ENCODE measurements at regions not wholly inside any gene's neighbourhood (a gene's known extent, or its start where the extent isn't known, plus 50 kb on each side); places are given as distances from the start of the nearest gene placed in this dataset.

DNA sequence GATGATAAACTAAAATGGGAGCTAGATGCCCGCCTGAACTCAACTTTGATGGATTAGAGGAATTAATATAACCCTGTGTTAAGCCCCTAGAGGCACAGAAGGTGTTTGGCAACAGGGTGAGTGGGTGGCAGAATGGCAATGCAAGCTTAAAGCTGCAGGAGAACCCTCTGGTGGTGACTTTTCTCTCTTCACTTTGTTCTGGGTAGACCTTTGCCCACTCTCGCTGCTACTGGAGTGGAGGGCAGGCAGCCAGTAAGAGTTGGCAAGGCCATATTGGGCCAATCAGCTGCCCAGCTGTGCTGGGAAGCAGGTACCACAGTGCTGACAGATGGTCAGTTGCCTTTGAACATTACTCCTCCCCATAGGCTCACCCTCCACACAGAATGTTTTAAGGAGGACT lies 468.2 kb downstream of the MMUT start:
- Histone ChIP-seq H3K27me3 (no peaks in the 10 kb centered on the region), H3K4me1 (no peaks in the 10 kb centered on the region), H3K4me3 (no peak overlapping the region), H3K27ac (no peak overlapping the region), H3K36me3 (no peaks in the 10 kb centered on the region), H3K9me3 (no peaks in the 10 kb centered on the region)
- DNase-seq, result no peak
- TF ChIP-seq POLR2AphosphoS5 (IDR thresholded peaks at IDR 0.05) (no peak), POLR2A (IDR thresholded peaks at IDR 0.05) (no peak), EP300 (IDR thresholded peaks at IDR 0.05; ENCODE audit: low read depth) (no peak)
- TF ChIP-seq, protein P1, sequence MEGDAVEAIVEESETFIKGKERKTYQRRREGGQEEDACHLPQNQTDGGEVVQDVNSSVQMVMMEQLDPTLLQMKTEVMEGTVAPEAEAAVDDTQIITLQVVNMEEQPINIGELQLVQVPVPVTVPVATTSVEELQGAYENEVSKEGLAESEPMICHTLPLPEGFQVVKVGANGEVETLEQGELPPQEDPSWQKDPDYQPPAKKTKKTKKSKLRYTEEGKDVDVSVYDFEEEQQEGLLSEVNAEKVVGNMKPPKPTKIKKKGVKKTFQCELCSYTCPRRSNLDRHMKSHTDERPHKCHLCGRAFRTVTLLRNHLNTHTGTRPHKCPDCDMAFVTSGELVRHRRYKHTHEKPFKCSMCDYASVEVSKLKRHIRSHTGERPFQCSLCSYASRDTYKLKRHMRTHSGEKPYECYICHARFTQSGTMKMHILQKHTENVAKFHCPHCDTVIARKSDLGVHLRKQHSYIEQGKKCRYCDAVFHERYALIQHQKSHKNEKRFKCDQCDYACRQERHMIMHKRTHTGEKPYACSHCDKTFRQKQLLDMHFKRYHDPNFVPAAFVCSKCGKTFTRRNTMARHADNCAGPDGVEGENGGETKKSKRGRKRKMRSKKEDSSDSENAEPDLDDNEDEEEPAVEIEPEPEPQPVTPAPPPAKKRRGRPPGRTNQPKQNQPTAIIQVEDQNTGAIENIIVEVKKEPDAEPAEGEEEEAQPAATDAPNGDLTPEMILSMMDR (IDR thresholded peaks at IDR 0.05), result no peak
- in situ Hi-C loops (cut with MboI; ENCODE audit: low pct_ligation_motif_present in 1 of 4, low pct_unique_long_range_greater_than_20kb in 1 of 4, low sequenced_read_pairs in 3 of 4) (no loop called here), intact Hi-C loops (cut with DNase I; ENCODE audit: low total_unique reads) (no loop called here)
- 69 to 80% methylated on average over 1 to 2 of the region's 2 CpGs for WGBS, 2 donors (ENCODE audit: low coverage in 1 of 2)

DNA sequence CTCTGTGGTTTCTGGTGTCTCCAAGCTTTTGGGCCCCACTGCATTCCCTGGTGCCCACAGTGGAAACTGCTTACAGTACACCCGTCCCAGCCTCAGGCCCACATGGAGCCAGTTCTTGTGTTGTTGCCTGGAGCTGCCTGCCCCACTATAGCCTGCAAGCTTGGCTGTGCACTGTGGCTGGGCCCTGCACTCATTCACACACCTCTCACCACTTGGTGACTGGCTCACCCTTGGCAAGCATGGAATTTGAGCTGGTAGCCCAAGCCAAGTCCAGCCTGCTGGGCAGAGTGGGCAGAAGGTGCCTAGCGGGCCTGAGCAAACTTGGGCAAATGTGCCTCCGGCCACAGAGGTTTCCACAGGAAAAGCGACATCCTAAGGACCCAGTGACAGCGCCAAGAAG lies 472.3 kb downstream of the MMUT start:
- Histone ChIP-seq H3K4me1 (peaks cover 0 to 3% (median 0%) of the 10 kb centered on the region in 4 donors), H3K36me3 (no peaks in the 10 kb centered on the region), H3K4me3 (no peak overlapping the region), H3K27me3 (no peaks in the 10 kb centered on the region), H3K27ac (no peak overlapping the region), H3K9me3 (no peaks in the 10 kb centered on the region)
- DNase-seq, result no peak
- WGBS, 2 donors (ENCODE audit: low coverage in 1 of 2), result 92% methylated on average over 5 of the region's 5 CpGs; no CpG with 5 or more reads in 1 of the 2 donors
- intact Hi-C loops (cut with DNase I; ENCODE audit: low total_unique reads), result no loop called here
- in situ Hi-C loops (cut with MboI; ENCODE audit: low pct_ligation_motif_present in 1 of 4, low pct_unique_long_range_greater_than_20kb in 1 of 4, low sequenced_read_pairs in 3 of 4), result no loop called here
- TF ChIP-seq POLR2A (IDR thresholded peaks at IDR 0.05) (no peak), EP300 (IDR thresholded peaks at IDR 0.05; ENCODE audit: low read depth) (no peak), POLR2AphosphoS5 (IDR thresholded peaks at IDR 0.05) (no peak)
- TF ChIP-seq, protein P1 (IDR thresholded peaks at IDR 0.05), result no peak

DNA sequence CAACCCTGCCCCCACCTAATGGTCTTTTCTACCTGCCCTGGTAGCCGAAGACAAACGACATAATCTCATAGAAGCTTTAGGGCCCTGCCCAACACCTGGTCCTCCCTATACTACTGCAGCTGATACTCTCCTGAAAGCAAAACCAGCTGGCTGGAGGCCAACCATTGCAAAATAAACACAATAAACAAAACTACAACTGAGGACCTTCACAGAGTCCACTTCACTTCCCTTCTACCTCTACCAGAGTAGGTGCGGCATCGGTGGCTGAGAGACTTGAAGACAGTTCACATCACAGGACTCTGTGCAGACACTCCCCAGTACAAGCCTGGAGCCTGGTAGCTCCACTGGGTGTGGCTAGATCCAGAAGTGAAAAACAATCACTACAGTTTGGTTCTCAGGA lies 476.2 kb downstream of the MMUT start:
- 54% methylated on average over 4 of the region's 4 CpGs; no CpG with 5 or more reads in 1 of the 2 donors for WGBS, 2 donors (ENCODE audit: low coverage in 1 of 2)

DNA sequence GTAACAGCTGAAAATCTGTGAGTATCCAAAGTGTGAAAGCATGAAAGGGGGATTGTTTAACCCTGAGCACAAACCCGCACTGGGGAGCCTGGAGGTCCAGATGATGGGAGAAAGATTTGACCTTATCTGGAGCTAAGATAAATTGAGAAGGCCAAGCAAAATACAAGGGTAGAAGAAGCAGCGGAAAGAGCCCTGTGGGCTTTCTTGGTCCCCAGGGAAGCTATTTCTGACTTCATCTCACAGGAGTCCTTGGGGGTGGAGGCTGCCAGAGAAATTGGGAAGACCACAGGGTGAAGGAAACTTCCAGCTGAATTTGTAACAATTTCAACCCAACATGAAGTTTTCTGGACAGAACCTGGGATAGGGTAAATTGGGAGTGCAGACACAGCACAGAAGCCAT lies 476.9 kb downstream of the MMUT start:
- 86 to 100% methylated on average over 2 of the region's 2 CpGs for WGBS, 2 donors (ENCODE audit: low coverage in 1 of 2)
- Histone ChIP-seq H3K4me3 (no peak overlapping the region), H3K9me3 (no peaks in the 10 kb centered on the region), H3K4me1 (peaks cover 0 to 3% (median 0%) of the 10 kb centered on the region in 4 donors), H3K27ac (no peak overlapping the region), H3K36me3 (no peaks in the 10 kb centered on the region), H3K27me3 (no peaks in the 10 kb centered on the region)
- intact Hi-C loops (cut with DNase I; ENCODE audit: low total_unique reads), result no loop called here
- DNase-seq, result no peak
- no peak for TF ChIP-seq POLR2AphosphoS5 (IDR thresholded peaks at IDR 0.05)
- no peak for TF ChIP-seq EP300 (IDR thresholded peaks at IDR 0.05; ENCODE audit: low read depth)
- TF ChIP-seq, protein P1 (IDR thresholded peaks at IDR 0.05), result no peak
- TF ChIP-seq POLR2A (IDR thresholded peaks at IDR 0.05), result no peak
- in situ Hi-C loops (cut with MboI; ENCODE audit: low pct_ligation_motif_present in 1 of 4, low pct_unique_long_range_greater_than_20kb in 1 of 4, low sequenced_read_pairs in 3 of 4), result no loop called here

More for the DNA sequence above, 476.2 kb downstream of the MMUT start:
- peaks cover 0 to 3% (median 0%) of the 10 kb centered on the region in 4 donors for H3K4me1 ChIP-seq
- TF ChIP-seq POLR2A (IDR thresholded peaks at IDR 0.05) (no peak), POLR2AphosphoS5 (IDR thresholded peaks at IDR 0.05) (no peak), EP300 (IDR thresholded peaks at IDR 0.05; ENCODE audit: low read depth) (no peak)
- TF ChIP-seq, protein P1 (IDR thresholded peaks at IDR 0.05), result no peak
- no peak overlapping the region for H3K4me3 ChIP-seq
- DNase-seq, result peak; percentile 45
- H3K36me3 ChIP-seq, result no peaks in the 10 kb centered on the region
- in situ Hi-C loops (cut with MboI; ENCODE audit: low pct_ligation_motif_present in 1 of 4, low pct_unique_long_range_greater_than_20kb in 1 of 4, low sequenced_read_pairs in 3 of 4) (no loop called here), intact Hi-C loops (cut with DNase I; ENCODE audit: low total_unique reads) (no loop called here)
- no peaks in the 10 kb centered on the region for H3K27me3 ChIP-seq
- no peaks in the 10 kb centered on the region for H3K9me3 ChIP-seq
- H3K27ac ChIP-seq, result no peak overlapping the region
